GM04504 (cell line): ENCODE measurements at regions not wholly inside any gene's neighbourhood (a gene's known extent, or its start where the extent isn't known, plus 50 kb on each side); places are given as distances from the start of the nearest gene placed in this dataset.
"Not testable (repeated sequence)": the region's sequence is repeated elsewhere in the genome, so short reads cannot be mapped to it uniquely, and the experiment has no call there.

Source experiments
- DNase-seq: peaks from one replicate; pipeline ENCODE4 v3.0.0-alpha.2; 2012; ENCODE audit warnings: low read depth

DNA sequence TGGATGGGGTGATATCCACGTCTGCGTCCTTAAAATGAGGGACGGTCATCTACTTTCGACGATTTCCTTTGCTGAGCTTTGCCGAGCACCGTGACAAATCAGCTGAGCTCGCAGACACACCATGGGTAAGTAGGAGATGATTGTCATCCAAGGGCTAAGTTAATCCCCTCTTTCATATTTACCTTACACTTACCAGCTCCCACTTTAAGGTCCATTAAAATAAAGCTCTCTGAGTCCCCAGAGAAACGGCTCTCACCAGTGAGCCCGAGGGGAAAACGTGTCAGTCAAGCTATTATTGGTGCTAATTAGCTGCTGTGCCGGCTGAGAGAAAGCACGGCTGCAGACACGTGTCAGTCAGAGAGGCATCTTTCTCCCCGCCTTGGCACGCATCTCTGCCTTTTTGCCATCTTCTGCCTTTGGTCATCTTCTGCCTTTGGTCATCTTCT is 72.2 kb downstream of the CRLF2 start:
- no peak for DNase-seq

DNA sequence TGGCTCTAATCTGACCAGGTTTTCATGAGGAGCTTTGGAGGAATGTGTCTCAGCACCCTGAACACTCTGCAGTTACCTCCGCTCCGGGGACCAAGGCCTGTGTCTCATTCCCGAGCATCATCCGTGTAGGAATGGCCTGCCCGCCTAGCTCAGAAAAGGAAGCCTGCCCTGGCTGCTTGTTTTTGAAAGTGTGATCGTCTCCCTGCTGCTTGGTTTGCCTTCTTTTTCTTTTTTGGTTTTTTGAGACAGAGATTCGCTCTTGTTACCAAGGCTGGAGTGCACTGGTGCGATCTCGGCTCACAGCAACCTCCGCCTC is 73.3 kb downstream of the CRLF2 start:
- no peak for DNase-seq

GRCh38 chrX:1138476-1139184 is 73.8 kb downstream of the CRLF2 start:
- DNase-seq: no peak

DNA sequence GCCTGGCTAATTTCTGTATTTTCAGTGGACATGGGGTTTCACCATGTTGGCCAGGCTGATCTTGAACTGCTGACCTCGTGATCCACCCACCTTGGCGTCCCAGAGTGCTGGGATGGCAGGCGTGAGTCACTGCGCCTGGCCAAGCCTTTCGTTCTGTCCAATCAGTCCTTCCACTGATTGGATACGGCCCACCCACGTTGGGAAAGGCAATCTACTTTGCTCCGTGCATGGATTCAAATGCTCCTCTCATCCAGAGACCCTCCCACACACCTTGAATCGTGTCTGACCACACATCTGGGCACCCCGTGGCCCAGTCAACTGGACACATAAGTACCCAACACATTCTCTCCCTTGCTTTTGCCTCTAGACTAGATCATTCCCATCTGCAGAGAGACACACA is 74.9 kb downstream of the CRLF2 start:
- no peak for DNase-seq

- not testable (repeated sequence) for DNase-seq
Observed at GRCh38 chrX:1136582-1136981, 75.9 kb downstream of the CRLF2 start.

DNA sequence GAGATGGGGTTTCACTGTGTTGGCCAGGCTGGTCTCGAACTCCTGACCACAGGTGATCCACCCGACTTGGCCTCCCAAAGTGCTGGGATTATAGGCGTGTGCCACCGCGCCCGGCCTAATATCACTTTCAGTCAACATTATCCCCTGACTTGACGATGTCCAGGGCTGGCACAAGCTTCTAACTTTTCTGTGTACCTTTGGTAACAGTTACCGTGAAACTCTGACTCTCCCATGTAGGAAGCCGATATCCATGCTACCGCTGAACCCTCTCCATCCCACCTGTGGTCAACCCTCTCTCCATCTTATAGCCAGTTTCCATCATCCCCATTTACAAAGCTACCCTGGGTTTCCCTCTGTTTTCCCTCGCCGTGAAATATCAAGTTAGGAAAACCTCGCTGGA is 77.5 kb downstream of the CRLF2 start:
- no peak for DNase-seq

GRCh38 chrX:1134156-1134555 is 78.3 kb downstream of the CRLF2 start:
- DNase-seq: no peak

GRCh38 chrX:1126738-1127137 is 85.7 kb downstream of the CRLF2 start:
- DNase-seq: no peak

DNA sequence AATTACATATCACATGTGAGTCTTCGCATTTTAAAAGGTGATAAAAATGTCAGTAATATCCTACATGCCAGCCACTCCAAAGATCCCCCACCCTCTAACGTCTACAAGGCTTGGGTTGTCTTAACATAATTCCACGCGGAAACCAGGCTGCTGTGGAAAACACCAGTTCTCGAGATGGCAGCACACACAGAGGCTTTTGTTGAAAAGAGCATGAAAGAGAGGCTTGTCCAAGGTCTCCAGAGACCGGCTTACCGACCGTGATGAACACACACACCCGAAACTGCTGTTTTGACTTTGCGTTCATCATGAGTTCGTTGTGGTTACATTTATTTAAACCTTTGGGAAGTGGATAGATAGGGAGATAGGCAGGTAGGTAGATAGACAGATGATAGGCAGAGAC is 87.9 kb downstream of the CRLF2 start:
- no peak for DNase-seq

GRCh38 chrX:1122851-1123250 is 89.6 kb downstream of the CRLF2 start:
- not testable (repeated sequence) for DNase-seq

GRCh38 chrX:1119275-1119674 is 93.2 kb downstream of the CRLF2 start:
- no peak for DNase-seq

DNA sequence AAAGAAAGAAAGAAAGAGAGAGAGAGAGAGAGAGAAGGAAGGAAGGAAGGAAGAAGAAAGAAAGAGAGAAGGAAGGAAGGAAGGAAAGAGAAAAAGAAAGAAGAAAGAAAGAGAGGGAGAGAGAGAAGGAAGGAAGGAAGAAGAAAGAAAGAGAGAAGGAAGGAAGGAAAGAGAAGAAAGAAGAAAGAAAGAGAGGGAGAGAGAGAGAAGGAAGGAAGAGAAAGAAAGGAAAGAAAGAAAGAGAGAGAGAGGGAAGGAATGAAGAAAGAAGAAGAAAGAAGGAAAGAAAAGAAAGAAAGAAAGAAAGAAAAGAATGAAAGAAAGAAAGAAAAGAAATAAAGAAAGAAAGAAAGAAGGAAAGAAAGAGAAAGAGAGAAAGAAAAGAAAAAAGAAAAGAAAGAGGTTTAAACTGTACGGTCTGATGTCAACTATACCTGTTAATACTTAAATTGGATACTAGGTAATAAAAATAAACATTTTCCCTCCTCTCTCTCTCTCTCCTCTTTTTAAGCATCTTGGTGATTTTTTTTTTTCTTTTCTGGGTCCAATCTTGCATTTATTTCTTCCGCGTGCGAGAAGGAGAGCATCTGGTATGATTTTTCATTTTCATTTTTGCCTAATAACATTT is 93.8 kb downstream of the CRLF2 start:
- DNase-seq: no peak

DNA sequence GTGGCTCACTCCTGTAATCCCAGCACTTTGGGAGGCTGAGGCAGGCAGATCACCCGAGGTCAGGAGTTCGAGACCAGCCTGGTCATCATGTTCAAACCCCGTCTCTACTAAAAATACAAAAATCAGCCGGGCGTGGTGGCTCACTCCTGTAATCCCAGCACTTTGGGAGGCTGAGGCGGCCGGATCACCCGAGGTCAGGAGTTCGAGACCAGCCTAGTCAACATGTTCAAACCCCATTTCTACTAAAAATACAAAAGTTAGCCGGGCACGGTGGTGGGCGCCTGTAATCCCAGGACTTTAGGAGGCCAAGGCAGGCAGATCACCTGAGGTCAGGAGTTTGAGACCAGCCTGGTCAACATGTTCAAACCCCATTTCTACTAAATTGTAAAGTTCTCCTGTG is 97.0 kb downstream of the CRLF2 start:
- not testable (repeated sequence) for DNase-seq

GRCh38 chrX:1112321-1112720 is 100.1 kb downstream of the CRLF2 start:
- no peak for DNase-seq

DNA sequence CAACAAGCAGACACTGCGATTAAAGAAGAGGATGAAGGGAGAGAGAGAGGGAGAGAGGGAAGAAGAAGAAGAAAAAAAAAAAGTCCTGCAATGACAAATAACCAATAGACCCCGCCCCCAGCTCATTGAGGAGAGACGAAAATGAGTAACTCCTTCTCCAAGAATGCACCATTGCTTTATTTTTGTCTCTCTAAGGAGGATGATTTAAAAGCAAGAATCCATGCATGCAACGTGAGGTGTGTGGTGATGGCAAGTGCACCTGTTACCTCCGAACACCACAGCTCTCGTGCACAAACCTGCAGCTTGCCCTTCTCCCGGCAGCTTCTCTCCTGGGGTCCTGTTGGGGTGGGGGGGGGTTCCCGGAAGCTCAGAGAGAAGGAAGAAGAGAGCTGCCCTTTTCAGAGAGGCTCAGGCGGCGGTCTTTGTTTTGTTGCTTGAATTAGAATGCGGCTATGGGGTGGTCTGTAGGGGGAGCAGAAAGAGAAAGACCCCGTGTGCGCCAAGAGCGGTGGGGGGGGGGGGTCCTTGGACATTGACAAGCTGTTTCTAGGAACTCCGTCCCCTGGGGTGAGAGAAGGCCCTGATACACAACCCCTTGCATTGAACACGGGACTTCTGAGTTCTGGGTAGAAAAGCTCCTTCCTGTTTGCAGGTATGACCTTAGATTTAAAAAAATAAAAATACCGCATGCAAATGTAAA is 100.7 kb downstream of the CRLF2 start:
- DNase-seq: no peak

DNA sequence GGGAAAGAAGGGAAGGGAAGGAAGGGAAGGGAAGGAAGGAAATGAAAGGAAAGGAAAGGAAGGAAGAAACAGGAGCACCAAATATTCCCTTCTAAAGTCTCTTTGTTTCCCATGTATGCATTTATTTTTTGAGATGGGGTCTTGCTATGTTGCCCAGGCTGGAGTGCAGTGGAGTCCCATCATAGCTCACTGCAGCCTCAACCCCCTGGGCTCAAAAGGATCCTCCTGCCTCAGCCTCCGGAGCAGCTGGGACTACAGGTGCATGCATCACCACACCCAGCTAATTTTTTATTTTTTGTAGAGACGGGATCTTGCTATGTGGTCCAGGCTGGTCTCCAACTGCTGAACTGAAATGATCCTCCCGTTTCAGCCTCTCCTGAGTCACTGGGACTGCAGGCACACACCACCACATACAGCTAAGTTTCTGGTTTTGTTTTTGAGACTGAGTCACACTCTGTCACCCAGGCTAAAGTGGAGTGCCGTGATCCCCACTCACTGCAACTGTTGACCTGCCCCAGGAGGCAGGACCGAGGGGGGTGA is 102.8 kb downstream of the CRLF2 start:
- no peak for DNase-seq

DNA sequence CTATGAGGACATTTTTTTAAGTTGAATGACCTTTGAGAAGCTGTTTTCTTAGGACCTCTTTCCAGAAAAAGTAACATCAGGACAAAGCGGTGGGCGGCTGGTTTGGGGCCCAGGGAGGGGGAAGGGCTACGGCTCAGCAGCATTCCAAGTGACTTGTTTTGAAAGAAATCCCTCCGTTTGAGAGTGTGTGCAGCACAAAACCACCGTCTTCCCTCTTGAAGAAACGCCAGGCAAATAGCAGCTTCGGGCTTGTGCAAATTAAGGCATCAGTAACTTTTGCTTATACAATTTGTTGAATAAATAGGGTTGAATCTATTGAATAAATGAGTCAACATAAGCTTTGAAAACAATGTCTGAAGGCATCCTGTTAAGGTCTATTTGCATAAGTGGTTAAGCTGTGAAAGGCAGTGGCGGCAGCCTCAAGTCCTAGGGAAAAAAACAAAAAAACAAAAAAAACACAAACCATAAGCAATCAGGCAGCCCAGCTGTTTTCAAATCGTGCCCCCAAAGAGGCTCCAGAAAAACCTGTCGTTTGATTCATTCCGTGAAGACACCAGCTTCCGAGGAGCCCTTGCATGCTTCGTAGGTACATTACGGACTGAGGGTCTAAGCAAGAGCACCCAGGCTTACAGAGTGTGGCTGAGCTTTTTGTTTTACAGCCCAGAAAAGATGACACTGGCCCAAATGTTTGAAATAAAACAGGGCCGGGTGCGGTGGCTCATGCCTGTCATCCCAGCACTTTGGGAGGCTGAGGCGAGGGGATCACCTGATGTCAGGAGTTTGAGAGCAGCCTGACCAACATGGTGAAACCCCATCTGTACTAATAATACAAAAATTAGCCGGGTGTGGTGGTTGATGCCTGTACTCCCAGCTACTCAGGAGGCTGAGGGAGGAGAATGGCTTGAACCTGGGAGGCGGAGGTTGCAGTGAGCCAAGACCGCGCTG is 103.7 kb downstream of the CRLF2 start:
- no peak for DNase-seq

DNA sequence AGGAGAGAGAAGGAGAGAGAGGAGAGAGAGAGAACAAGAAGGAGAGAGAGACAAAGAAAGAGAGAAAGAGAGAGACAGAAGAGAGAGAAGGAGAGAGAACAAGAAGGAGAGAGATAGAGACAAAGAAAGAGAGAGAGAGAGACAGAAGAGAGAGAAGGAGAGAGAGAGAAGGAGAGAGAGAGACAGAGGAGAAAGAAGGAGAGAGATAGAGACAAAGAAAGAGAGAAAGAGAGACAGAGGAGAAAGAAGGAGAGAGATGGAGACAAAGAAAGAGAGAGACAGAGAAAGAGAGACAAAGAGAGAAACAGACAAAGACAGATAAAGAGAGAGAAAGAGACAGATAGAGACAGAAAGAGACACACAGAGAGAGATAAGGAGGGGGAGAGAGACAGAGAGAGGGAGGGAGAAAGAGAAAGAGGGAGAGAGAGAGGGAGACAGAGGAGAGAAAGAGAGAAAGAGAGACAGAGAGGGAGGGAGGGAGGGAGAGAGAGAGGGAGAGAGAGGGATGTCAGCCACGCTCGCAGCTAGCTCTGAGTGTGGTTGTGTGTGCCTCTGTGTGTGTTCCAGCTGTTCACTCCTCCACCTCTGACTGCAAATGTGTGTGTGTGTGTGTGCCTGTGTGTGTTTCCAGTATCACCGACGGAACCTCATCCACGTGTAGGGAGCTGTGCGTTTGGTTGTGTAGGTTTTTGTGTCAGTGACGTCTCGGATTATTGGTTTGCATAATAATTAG is 105.8 kb downstream of the CRLF2 start:
- no peak for DNase-seq

GRCh38 chrX:1105671-1106419 is 106.6 kb downstream of the CRLF2 start:
- DNase-seq: no peak

DNA sequence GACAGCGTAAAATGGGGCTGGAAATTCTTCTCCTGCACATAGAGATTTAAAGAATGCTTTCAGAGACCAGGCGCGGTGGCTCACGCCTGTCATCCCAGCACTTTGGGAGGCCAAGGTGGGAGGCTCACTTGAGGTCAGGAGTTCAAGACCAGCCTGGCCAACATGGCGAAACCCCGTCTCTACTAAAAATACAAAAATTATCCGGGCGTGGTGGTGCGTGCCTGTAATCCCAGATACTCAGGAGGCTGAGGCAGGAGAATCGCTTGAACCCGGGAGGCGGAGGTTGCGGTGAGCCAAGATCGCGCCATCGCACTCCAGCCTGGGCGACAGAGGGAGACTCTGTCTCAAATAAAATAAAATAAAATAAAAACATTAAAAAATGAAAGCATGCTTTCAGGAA is 107.4 kb downstream of the CRLF2 start:
- not testable (repeated sequence) for DNase-seq

DNA sequence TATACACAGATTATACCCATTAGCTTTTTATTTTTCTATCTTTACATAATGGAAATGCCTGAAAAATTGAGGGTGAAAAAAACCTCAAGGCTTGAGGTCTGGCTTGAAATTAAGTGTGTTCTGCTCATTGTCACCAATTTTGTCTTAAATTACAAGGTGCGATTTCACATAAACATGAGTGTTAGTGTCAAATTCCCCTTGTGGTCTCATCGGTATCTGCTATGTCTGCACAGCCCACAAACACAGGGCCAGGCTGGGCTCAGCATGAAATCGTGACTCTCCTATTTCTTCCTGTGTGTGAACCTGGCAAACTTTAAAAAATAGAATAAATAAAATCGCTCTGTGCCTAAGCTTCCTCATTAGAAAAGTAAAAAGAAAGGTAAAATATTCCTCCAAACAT is 109.1 kb downstream of the CRLF2 start:
- no peak for DNase-seq
